ENCODE measurements at regions not wholly inside any gene's neighbourhood (a gene's known extent, or its start where the extent isn't known, plus 50 kb on each side); places are given as distances from the start of the nearest gene placed in this dataset.
A peak's percentile ranks its signal among the peaks of the same experiment; 100 is the strongest.

- no peak overlapping the region for H3K4me3 Mint-ChIP-seq (ENCODE audit: low read depth)
- H3K27ac Mint-ChIP-seq = no peak overlapping the region
- DNase-seq (ENCODE audit: low spot score, unreplicated experiment) = no peak
- H3K9me3 Mint-ChIP-seq (ENCODE audit: low read depth) = no peaks in the 10 kb centered on the region
- peaks cover 17% of the 10 kb centered on the region for H3K4me1 Mint-ChIP-seq (ENCODE audit: low read depth)
- no peak for TF ChIP-seq CTCF (IDR thresholded peaks at IDR 0.05; ENCODE audit: unreplicated experiment)
- H3K36me3 Mint-ChIP-seq (ENCODE audit: insufficient read depth) = no peaks in the 10 kb centered on the region
- H3K27me3 Mint-ChIP-seq = peaks cover 97% of the 10 kb centered on the region
Observed at GRCh38 chr6:28770732-28771131, 153.1 kb downstream of the TRIM27 start.

- Mint-ChIP-seq H3K27ac (no peak overlapping the region), H3K4me3 (ENCODE audit: low read depth) (no peak overlapping the region), H3K9me3 (ENCODE audit: low read depth) (no peaks in the 10 kb centered on the region), H3K36me3 (ENCODE audit: insufficient read depth) (no peaks in the 10 kb centered on the region), H3K27me3 (peaks cover 97% of the 10 kb centered on the region), H3K4me1 (ENCODE audit: low read depth) (peaks cover 16% of the 10 kb centered on the region)
- no peak for DNase-seq (ENCODE audit: low spot score, unreplicated experiment)
- TF ChIP-seq CTCF (IDR thresholded peaks at IDR 0.05; ENCODE audit: unreplicated experiment) = peak; percentile 36
Observed at GRCh38 chr6:28771401-28772267, 152.2 kb downstream of the TRIM27 start.

- DNase-seq (ENCODE audit: low spot score, unreplicated experiment) = no peak
- no peaks in the 10 kb centered on the region for H3K9me3 Mint-ChIP-seq (ENCODE audit: low read depth)
- H3K4me3 Mint-ChIP-seq (ENCODE audit: low read depth) = no peak overlapping the region
- H3K4me1 Mint-ChIP-seq (ENCODE audit: low read depth) = peaks cover 18% of the 10 kb centered on the region
- no peaks in the 10 kb centered on the region for H3K36me3 Mint-ChIP-seq (ENCODE audit: insufficient read depth)
- peaks cover 96% of the 10 kb centered on the region for H3K27me3 Mint-ChIP-seq
- no peak for TF ChIP-seq CTCF (IDR thresholded peaks at IDR 0.05; ENCODE audit: unreplicated experiment)
- H3K27ac Mint-ChIP-seq = no peak overlapping the region
Observed at GRCh38 chr6:28772480-28773381, 151.1 kb downstream of the TRIM27 start.

GRCh38 chr6:28774292-28775051 is 149.3 kb downstream of the TRIM27 start:
- H3K27ac Mint-ChIP-seq = no peak overlapping the region
- H3K9me3 Mint-ChIP-seq (ENCODE audit: low read depth) = no peaks in the 10 kb centered on the region
- no peak for DNase-seq (ENCODE audit: low spot score, unreplicated experiment)
- H3K4me1 Mint-ChIP-seq (ENCODE audit: low read depth) = peaks cover 18% of the 10 kb centered on the region
- TF ChIP-seq CTCF (IDR thresholded peaks at IDR 0.05; ENCODE audit: unreplicated experiment) = no peak
- H3K4me3 Mint-ChIP-seq (ENCODE audit: low read depth) = no peak overlapping the region
- peaks cover 95% of the 10 kb centered on the region for H3K27me3 Mint-ChIP-seq
- no peaks in the 10 kb centered on the region for H3K36me3 Mint-ChIP-seq (ENCODE audit: insufficient read depth)

- Mint-ChIP-seq H3K36me3 (ENCODE audit: insufficient read depth) (no peaks in the 10 kb centered on the region), H3K4me3 (ENCODE audit: low read depth) (no peak overlapping the region), H3K9me3 (ENCODE audit: low read depth) (no peaks in the 10 kb centered on the region), H3K27me3 (peaks cover 95% of the 10 kb centered on the region), H3K27ac (no peak overlapping the region), H3K4me1 (ENCODE audit: low read depth) (peaks cover 15% of the 10 kb centered on the region)
- no peak for DNase-seq (ENCODE audit: low spot score, unreplicated experiment)
- TF ChIP-seq CTCF (IDR thresholded peaks at IDR 0.05; ENCODE audit: unreplicated experiment) = no peak
Observed at GRCh38 chr6:28775052-28775376, 148.8 kb downstream of the TRIM27 start.
